Hepatocyte (in vitro differentiated cells): ENCODE measurements at regions not wholly inside any gene's neighbourhood (a gene's known extent, or its start where the extent isn't known, plus 50 kb on each side); places are given as distances from the start of the nearest gene placed in this dataset.

Source experiments
- DNase-seq: peaks from one replicate; pipeline ENCODE4 v3.0.0-alpha.2; 2016; ENCODE audit warnings: low spot score
- H2AFZ ChIP-seq: fragments of 200-600 bp; sonication (generic); 2 replicates; pipeline ENCODE4 v1.6.0; 2016; ENCODE audit warnings: antibody characterized with exemption, mild to moderate bottlenecking
- H3K27ac ChIP-seq: fragments of 200-600 bp; sonication (generic); 2 replicates; pipeline ENCODE4 v1.5.1; 2016; ENCODE audit warnings: mild to moderate bottlenecking
- H3K27me3 ChIP-seq: fragments of 200-600 bp; sonication (generic); 2 replicates; pipeline ENCODE4 v1.6.1; 2016
- H3K36me3 ChIP-seq: fragments of 200-600 bp; sonication (generic); replicated peaks from 2 replicates; pipeline ENCODE4 v1.5.1; 2016; ENCODE audit warnings: low read depth; ENCODE audit not compliant: insufficient read depth
- H3K4me1 ChIP-seq: fragments of 200-600 bp; sonication (generic); 2 replicates; pipeline ENCODE4 v1.5.1; 2016; ENCODE audit warnings: mild to moderate bottlenecking, moderate library complexity; ENCODE audit not compliant: insufficient read depth
- H3K4me2 ChIP-seq: fragments of 200-600 bp; sonication (generic); 2 replicates; pipeline ENCODE4 v1.6.0; 2016
- H3K4me3 ChIP-seq: fragments of 200-600 bp; sonication (generic); 2 replicates; pipeline ENCODE4 v1.5.1; 2016; ENCODE audit warnings: mild to moderate bottlenecking
- H3K79me2 ChIP-seq: fragments of 200-600 bp; sonication (generic); 2 replicates; pipeline ENCODE4 v1.6.0; 2017; ENCODE audit warnings: mild to moderate bottlenecking
- H3K9me2 ChIP-seq: fragments of 200-600 bp; sonication (generic); replicated peaks from 2 replicates; pipeline ENCODE4 v1.6.0; 2017; ENCODE audit warnings: mild to moderate bottlenecking; ENCODE audit not compliant: insufficient read depth
- H3K9me3 ChIP-seq: fragments of 200-600 bp; sonication (generic); 2 replicates; pipeline ENCODE4 v1.5.1; 2016; ENCODE audit warnings: low read depth, mild to moderate bottlenecking
- H4K20me1 ChIP-seq: fragments of 200-600 bp; sonication (generic); 2 replicates; pipeline ENCODE4 v1.6.0; 2016; ENCODE audit warnings: mild to moderate bottlenecking; ENCODE audit not compliant: insufficient read depth, poor library complexity, severe bottlenecking
- CTCF ChIP-seq: fragments of 200-600 bp; sonication (generic); IDR thresholded peaks from 2 replicates; pipeline ENCODE4 v1.5.1; 2016; ENCODE audit warnings: antibody characterized with exemption, mild to moderate bottlenecking; ENCODE audit not compliant: poor library complexity
- EZH2 ChIP-seq: fragments of 200-600 bp; sonication (generic); IDR thresholded peaks from 2 replicates; pipeline ENCODE4 v1.6.1; 2016; ENCODE audit warnings: antibody characterized with exemption, mild to moderate bottlenecking, borderline replicate concordance
- EZH2phosphoT487 ChIP-seq: fragments of 200-600 bp; sonication (generic); IDR thresholded peaks from one replicate; pipeline ENCODE4 v1.6.1; 2018; ENCODE audit warnings: antibody characterized with exemption, mild to moderate bottlenecking, low read depth, moderate library complexity; ENCODE audit not compliant: unreplicated experiment, severe bottlenecking
- WGBS: methylation state at CpG from one replicate; pipeline ENCODE4 v1.1.6; 2016; ENCODE audit warnings: low lambda C conversion rate; ENCODE audit errors: missing lambda C conversion rate; 5-methylcytosine and 5-hydroxymethylcytosine counted together

- H2AFZ ChIP-seq: no peak overlapping the region
- H3K27ac ChIP-seq: no peak overlapping the region
- H3K4me1 ChIP-seq: no peaks in the 10 kb centered on the region
- WGBS: 41% methylated on average over 14 of the region's 14 CpGs
- H3K4me3 ChIP-seq: no peak overlapping the region
- H3K9me2 ChIP-seq: no peaks in the 10 kb centered on the region
- no peaks in the 10 kb centered on the region for H3K9me3 ChIP-seq
- no peaks in the 10 kb centered on the region for H3K36me3 ChIP-seq
- peak; percentile 14 for DNase-seq
- no peaks in the 10 kb centered on the region for H3K27me3 ChIP-seq
- H3K4me2 ChIP-seq: no peak overlapping the region
- no peaks in the 10 kb centered on the region for H4K20me1 ChIP-seq
- H3K79me2 ChIP-seq: no peaks in the 10 kb centered on the region
- TF ChIP-seq CTCF (peak; percentile 14), EZH2phosphoT487 (no peak)
Observed at GRCh38 chr12:125773033-125773640, 707.9 kb downstream of the AACS start.

DNA sequence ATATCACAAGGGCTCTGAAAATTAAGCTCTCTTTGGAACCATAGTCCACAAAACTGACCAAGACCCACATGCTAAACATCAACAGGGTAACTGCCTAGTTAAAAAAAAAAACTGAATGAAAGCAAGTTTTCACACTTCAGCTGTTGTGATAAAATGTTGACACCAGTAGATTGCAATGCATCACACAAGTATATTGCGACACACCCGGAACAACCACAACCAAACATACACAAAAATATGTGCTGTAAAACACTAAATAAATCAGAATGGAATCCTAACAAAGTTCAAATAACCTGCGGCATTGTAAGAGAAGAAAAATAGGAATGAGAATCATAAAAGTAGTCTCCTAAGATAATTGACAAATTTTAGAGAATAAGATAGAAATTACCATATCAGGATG, 710.3 kb downstream of the AACS start:
- Histone ChIP-seq H4K20me1 (no peaks in the 10 kb centered on the region), H3K36me3 (no peaks in the 10 kb centered on the region), H3K4me3 (no peak overlapping the region), H2AFZ (no peak overlapping the region), H3K27ac (no peak overlapping the region), H3K9me3 (no peaks in the 10 kb centered on the region), H3K79me2 (no peaks in the 10 kb centered on the region), H3K4me2 (no peak overlapping the region), H3K27me3 (no peaks in the 10 kb centered on the region), H3K4me1 (no peaks in the 10 kb centered on the region), H3K9me2 (no peaks in the 10 kb centered on the region)
- WGBS: 90% methylated on average over 3 of the region's 3 CpGs
- no peak for TF ChIP-seq EZH2
- TF ChIP-seq CTCF: no peak
- TF ChIP-seq EZH2phosphoT487: no peak
- DNase-seq: no peak

DNA sequence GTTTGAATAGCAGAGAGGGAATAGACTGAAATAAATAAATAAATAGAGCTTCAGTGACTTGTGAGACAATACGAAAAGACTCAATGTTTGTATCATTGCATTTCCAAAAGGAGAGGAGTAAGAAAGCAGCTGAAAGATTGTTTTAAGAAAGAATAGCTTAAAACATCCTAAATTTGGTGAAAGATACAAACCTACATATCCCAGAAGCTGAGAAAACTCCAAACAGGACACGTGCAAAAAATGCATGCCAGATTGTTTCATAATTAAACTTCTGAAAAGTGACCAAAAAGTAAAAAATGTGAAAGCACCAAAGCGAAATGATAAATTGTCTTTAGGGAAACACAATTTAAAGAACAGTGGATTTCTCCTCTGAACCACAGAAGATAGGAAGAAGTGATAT, 711.0 kb downstream of the AACS start:
- DNase-seq: no peak
- Histone ChIP-seq H3K9me3 (no peaks in the 10 kb centered on the region), H3K36me3 (no peaks in the 10 kb centered on the region), H3K4me3 (no peak overlapping the region), H3K79me2 (no peaks in the 10 kb centered on the region), H2AFZ (no peak overlapping the region), H3K4me1 (no peaks in the 10 kb centered on the region), H3K9me2 (no peaks in the 10 kb centered on the region), H3K27me3 (no peaks in the 10 kb centered on the region), H3K27ac (no peak overlapping the region), H3K4me2 (no peak overlapping the region), H4K20me1 (no peaks in the 10 kb centered on the region)
- TF ChIP-seq EZH2 (no peak), EZH2phosphoT487 (no peak), CTCF (no peak)
- WGBS: 84% methylated on average over 3 of the region's 3 CpGs

- Histone ChIP-seq H3K4me1 (no peaks in the 10 kb centered on the region), H3K4me2 (no peak overlapping the region), H3K9me2 (no peaks in the 10 kb centered on the region), H3K79me2 (no peaks in the 10 kb centered on the region), H4K20me1 (no peaks in the 10 kb centered on the region), H3K36me3 (no peaks in the 10 kb centered on the region), H3K4me3 (no peak overlapping the region), H3K27ac (no peak overlapping the region), H3K9me3 (no peaks in the 10 kb centered on the region), H2AFZ (no peak overlapping the region), H3K27me3 (no peaks in the 10 kb centered on the region)
- WGBS: 64% methylated on average over 2 of the region's 2 CpGs
- TF ChIP-seq CTCF (no peak), EZH2phosphoT487 (no peak), EZH2 (no peak)
- DNase-seq: no peak
Observed at GRCh38 chr12:125786143-125786542, 720.9 kb downstream of the AACS start.
